HK-2 (cell line): ENCODE measurements at regions not wholly inside any gene's neighbourhood (a gene's known extent, or its start where the extent isn't known, plus 50 kb on each side); places are given as distances from the start of the nearest gene placed in this dataset.

ENCODE experiments used
- DNase-seq: peaks from one replicate; pipeline ENCODE4 v3.0.0-alpha.2; 2018; ENCODE audit not compliant: unreplicated experiment

- DNase-seq, result no peak
Measured at GRCh38 chr4:22217480-22217879, 268.9 kb upstream of the KCNIP4 start.

- DNase-seq, result no peak
Measured at GRCh38 chr4:22216278-22216677, 267.7 kb upstream of the KCNIP4 start.

GRCh38 chr4:22215084-22215483 is 266.5 kb upstream of the KCNIP4 start:
- no peak for DNase-seq

- DNase-seq, result no peak
Measured at GRCh38 chr4:22203711-22204011, 255.1 kb upstream of the KCNIP4 start.

GRCh38 chr4:22202975-22203710 is 254.6 kb upstream of the KCNIP4 start:
- DNase-seq, result no peak

GRCh38 chr4:22202246-22202974 is 253.8 kb upstream of the KCNIP4 start:
- no peak for DNase-seq

GRCh38 chr4:22201256-22201655 is 252.7 kb upstream of the KCNIP4 start:
- DNase-seq, result no peak

- no peak for DNase-seq
Measured at GRCh38 chr4:22196551-22196950, 248.0 kb upstream of the KCNIP4 start.

GRCh38 chr4:22192084-22192511 is 243.5 kb upstream of the KCNIP4 start:
- no peak for DNase-seq

GRCh38 chr4:22191565-22191964 is 243.0 kb upstream of the KCNIP4 start:
- no peak for DNase-seq

- peak; percentile 62 for DNase-seq
Measured at GRCh38 chr4:22190855-22191254, 242.3 kb upstream of the KCNIP4 start.

GRCh38 chr4:22187203-22187820 is 238.7 kb upstream of the KCNIP4 start:
- no peak for DNase-seq

- DNase-seq, result no peak
Measured at GRCh38 chr4:22181736-22182135, 233.2 kb upstream of the KCNIP4 start.

GRCh38 chr4:22179124-22179874 is 230.7 kb upstream of the KCNIP4 start:
- DNase-seq, result no peak

- no peak for DNase-seq
Measured at GRCh38 chr4:22174640-22175039, 226.1 kb upstream of the KCNIP4 start.

- peak; percentile 7 for DNase-seq
Measured at GRCh38 chr4:22170353-22170752, 221.8 kb upstream of the KCNIP4 start.

GRCh38 chr4:22167201-22167600 is 218.6 kb upstream of the KCNIP4 start:
- DNase-seq, result no peak

- DNase-seq, result no peak
Measured at GRCh38 chr4:22162454-22162853, 213.9 kb upstream of the KCNIP4 start.

GRCh38 chr4:22130741-22131140 is 182.2 kb upstream of the KCNIP4 start:
- DNase-seq, result no peak

GRCh38 chr4:22129454-22130029 is 181.0 kb upstream of the KCNIP4 start:
- DNase-seq, result peak; percentile 44

GRCh38 chr4:22122062-22122461 is 173.5 kb upstream of the KCNIP4 start:
- DNase-seq, result no peak

GRCh38 chr4:22115262-22115661 is 166.7 kb upstream of the KCNIP4 start:
- no peak for DNase-seq
